NB4 (cell line): ENCODE measurements at regions not wholly inside any gene's neighbourhood (a gene's known extent, or its start where the extent isn't known, plus 50 kb on each side); places are given as distances from the start of the nearest gene placed in this dataset.
"Not testable (repeated sequence)": the region's sequence is repeated elsewhere in the genome, so short reads cannot be mapped to it uniquely, and the experiment has no call there.

Experiments used
- DNase-seq: peaks from one replicate; pipeline ENCODE4 v3.0.0; 2010; ENCODE audit warnings: low read depth
- H3K4me3 ChIP-seq: one replicate; pipeline ENCODE4 v1.5.1; 2011; ENCODE audit warnings: mild to moderate bottlenecking, low read depth, low read length, moderate library complexity
- CTCF ChIP-seq: IDR thresholded peaks from one replicate; pipeline ENCODE4 v1.5.1; 2012; ENCODE audit warnings: low read depth, low read length
- MAX ChIP-seq: IDR thresholded peaks from 2 replicates; pipeline ENCODE4 v1.6.1; 2011; ENCODE audit warnings: low read depth, low read length
- MYC ChIP-seq: IDR thresholded peaks from 2 replicates; pipeline ENCODE4 v1.6.1; 2011; ENCODE audit warnings: low read depth, low read length
- POLR2A ChIP-seq: IDR thresholded peaks from 2 replicates; pipeline ENCODE4 v1.6.1; 2011; ENCODE audit warnings: mild to moderate bottlenecking; ENCODE audit not compliant: insufficient read length; ENCODE audit errors: extremely low read depth

DNA sequence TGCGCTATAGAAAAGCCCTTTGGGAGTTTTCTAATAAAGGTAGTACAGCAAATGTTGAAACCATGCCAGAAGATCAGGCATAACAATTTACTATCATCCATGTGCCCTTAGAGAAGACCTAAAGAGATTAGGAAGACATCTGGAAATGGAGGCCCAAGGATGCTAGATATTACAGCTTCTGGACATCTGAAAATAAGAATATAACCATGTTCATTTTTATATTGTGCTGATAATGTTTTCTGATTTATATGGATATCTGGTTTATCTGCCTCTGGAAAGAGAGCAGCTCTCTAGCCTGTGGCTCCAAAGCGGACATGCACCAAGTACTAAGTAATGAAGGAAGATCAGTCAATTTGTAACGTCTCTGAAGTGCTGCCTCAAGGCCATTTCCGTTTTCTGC is 478.0 kb upstream of the DDX18 start:
- TF ChIP-seq MYC (no peak), POLR2A (no peak), CTCF (no peak), MAX (no peak)
- H3K4me3 ChIP-seq: no peak overlapping the region
- no peak for DNase-seq

- DNase-seq, H3K4me3 ChIP-seq: not testable (repeated sequence)
These were observed 476.5 kb upstream of the DDX18 start for GRCh38 chr2:117337981-117338380.

GRCh38 chr2:117339980-117340379 is 474.5 kb upstream of the DDX18 start:
- H3K4me3 ChIP-seq: no peak overlapping the region
- no peak for TF ChIP-seq CTCF
- no peak for TF ChIP-seq MYC
- TF ChIP-seq POLR2A: no peak
- TF ChIP-seq MAX: no peak
- no peak for DNase-seq

GRCh38 chr2:117341690-117342089 is 472.8 kb upstream of the DDX18 start:
- no peak for DNase-seq
- no peak for TF ChIP-seq MAX
- TF ChIP-seq POLR2A: no peak
- no peak for TF ChIP-seq MYC
- TF ChIP-seq CTCF: no peak
- H3K4me3 ChIP-seq: no peak overlapping the region

DNA sequence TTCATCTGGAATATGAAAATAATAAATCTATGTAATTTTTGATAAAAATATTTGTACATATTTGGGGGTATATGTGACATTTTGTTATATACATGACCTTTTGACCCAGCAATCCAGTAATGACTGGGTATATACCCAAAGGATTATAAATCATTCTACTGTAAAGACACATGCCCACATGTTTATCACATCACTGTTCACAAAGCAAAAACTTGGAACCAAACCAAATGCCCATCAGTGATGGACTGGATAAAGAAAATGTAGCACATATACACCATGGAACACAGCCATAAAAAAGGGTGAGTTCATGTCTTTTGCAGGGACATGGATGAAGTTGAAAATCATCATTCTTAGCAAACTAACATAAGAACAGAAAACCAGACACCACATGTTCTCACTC is 472.1 kb upstream of the DDX18 start:
- H3K4me3 ChIP-seq: no peak overlapping the region
- TF ChIP-seq MAX (no peak), POLR2A (no peak), MYC (no peak), CTCF (no peak)
- DNase-seq: no peak

- TF ChIP-seq POLR2A: no peak
- H3K4me3 ChIP-seq: no peak overlapping the region
- DNase-seq: no peak
These were observed 464.8 kb upstream of the DDX18 start for GRCh38 chr2:117349687-117350086.

- TF ChIP-seq MYC (no peak), CTCF (no peak), POLR2A (no peak), MAX (no peak)
- DNase-seq: no peak
- H3K4me3 ChIP-seq: no peak overlapping the region
These were observed 463.1 kb upstream of the DDX18 start for GRCh38 chr2:117351396-117351795.
